SK-N-SH treated with all-trans-retinoic acid at 6 μM for 48 hours (cell line): ENCODE measurements at regions not wholly inside any gene's neighbourhood (a gene's known extent, or its start where the extent isn't known, plus 50 kb on each side); places are given as distances from the start of the nearest gene placed in this dataset.

ENCODE experiments used
- ATAC-seq: fragments of 200-7000 bp; cut with Tn5 transposase; 3 replicates; pipeline ENCODE4 v1.9.1; 2020; ENCODE audit warnings: mild to moderate bottlenecking, moderate library complexity
- ARNTL ChIP-seq: fragments of 450-650 bp; formaldehyde crosslinking; IDR thresholded peaks from 2 replicates; pipeline ENCODE4 v1.5.0; 2020; ENCODE audit warnings: low read depth, mild to moderate bottlenecking, moderate library complexity, borderline replicate concordance
- BACH2 ChIP-seq: fragments of 250-450 bp; sonication (Bioruptor Pico); IDR thresholded peaks from 2 replicates; pipeline ENCODE4 v1.9.0; 2021; ENCODE audit warnings: mild to moderate bottlenecking, borderline replicate concordance
- ESRRG ChIP-seq: fragments of 250-450 bp; sonication (Bioruptor Pico); IDR thresholded peaks from 2 replicates; pipeline ENCODE4 v1.6.1; 2021; ENCODE audit warnings: mild to moderate bottlenecking
- GLIS3 ChIP-seq: fragments of 250-450 bp; sonication (Bioruptor Pico); IDR thresholded peaks from 2 replicates; pipeline ENCODE4 v1.5.0; 2020; ENCODE audit warnings: mild to moderate bottlenecking, moderate library complexity
- ISL1 ChIP-seq: fragments of 250-450 bp; sonication (Bioruptor Pico); IDR thresholded peaks from 2 replicates; pipeline ENCODE4 v2.1.2; 2022; ENCODE audit warnings: mild to moderate bottlenecking, moderate library complexity
- OSR1 ChIP-seq: fragments of 250-450 bp; sonication (Bioruptor Pico); IDR thresholded peaks from 2 replicates; pipeline ENCODE4 v1.8.0; 2022; ENCODE audit warnings: moderate library complexity, mild to moderate bottlenecking, inconsistent platforms
- PPARA ChIP-seq: fragments of 250-450 bp; sonication (Bioruptor Pico); IDR thresholded peaks from 2 replicates; pipeline ENCODE4 v1.5.0; 2020; ENCODE audit warnings: mild to moderate bottlenecking, borderline replicate concordance
- RARB ChIP-seq: fragments of 250-450 bp; sonication (Bioruptor Pico); IDR thresholded peaks from 2 replicates; pipeline ENCODE4 v1.8.0; 2021; ENCODE audit warnings: mild to moderate bottlenecking, moderate library complexity
- SNAI2 ChIP-seq: fragments of 250-450 bp; sonication (Bioruptor Pico); IDR thresholded peaks from 2 replicates; pipeline ENCODE4 v1.5.0; 2020; ENCODE audit warnings: mild to moderate bottlenecking, moderate library complexity
- TCF4 ChIP-seq: fragments of 250-450 bp; sonication (Bioruptor Pico); IDR thresholded peaks from 2 replicates; pipeline ENCODE4 v1.8.0; 2021; ENCODE audit warnings: mild to moderate bottlenecking, moderate library complexity, borderline replicate concordance
- TOX ChIP-seq: fragments of 250-450 bp; sonication (Bioruptor Pico); IDR thresholded peaks from 2 replicates; pipeline ENCODE4 v1.8.0; 2021; ENCODE audit warnings: mild to moderate bottlenecking, moderate library complexity, borderline replicate concordance
- ZC3H10 ChIP-seq: fragments of 250-450 bp; sonication (Bioruptor Pico); IDR thresholded peaks from 2 replicates; pipeline ENCODE4 v1.5.1; 2021; ENCODE audit warnings: mild to moderate bottlenecking, moderate library complexity
- ZFP30 ChIP-seq: fragments of 450-650 bp; formaldehyde crosslinking; IDR thresholded peaks from 2 replicates; pipeline ENCODE4 v1.5.0; 2022; ENCODE audit warnings: mild to moderate bottlenecking, moderate library complexity
- ZNF70 ChIP-seq: fragments of 450-650 bp; formaldehyde crosslinking; IDR thresholded peaks from 2 replicates; pipeline ENCODE4 v1.5.0; 2020; ENCODE audit warnings: mild to moderate bottlenecking, moderate library complexity
- ZNF8 ChIP-seq: fragments of 450-650 bp; formaldehyde crosslinking; IDR thresholded peaks from 2 replicates; pipeline ENCODE4 v1.5.0; 2020; ENCODE audit warnings: mild to moderate bottlenecking, moderate library complexity
- TF ChIP-seq, protein P1 (sequence below): fragments of 250-450 bp; sonication (Bioruptor Pico); IDR thresholded peaks from 2 replicates; pipeline ENCODE4 v1.5.1; 2021; ENCODE audit warnings: mild to moderate bottlenecking, moderate library complexity
- TF ChIP-seq, protein P2 (sequence below): fragments of 250-450 bp; sonication (Bioruptor Pico); IDR thresholded peaks from 2 replicates; pipeline ENCODE4 v1.5.0; 2020; ENCODE audit warnings: mild to moderate bottlenecking, moderate library complexity
- TF ChIP-seq, protein P3 (sequence below): fragments of 250-450 bp; sonication (Bioruptor Pico); IDR thresholded peaks from 2 replicates; pipeline ENCODE4 v1.5.1; 2020; ENCODE audit warnings: low read depth, mild to moderate bottlenecking, moderate library complexity
- TF ChIP-seq, protein P4 (sequence below): fragments of 250-450 bp; sonication (Bioruptor Pico); IDR thresholded peaks from 2 replicates; pipeline ENCODE4 v1.8.0; 2021; ENCODE audit warnings: low read depth, mild to moderate bottlenecking, moderate library complexity, borderline replicate concordance

DNA sequence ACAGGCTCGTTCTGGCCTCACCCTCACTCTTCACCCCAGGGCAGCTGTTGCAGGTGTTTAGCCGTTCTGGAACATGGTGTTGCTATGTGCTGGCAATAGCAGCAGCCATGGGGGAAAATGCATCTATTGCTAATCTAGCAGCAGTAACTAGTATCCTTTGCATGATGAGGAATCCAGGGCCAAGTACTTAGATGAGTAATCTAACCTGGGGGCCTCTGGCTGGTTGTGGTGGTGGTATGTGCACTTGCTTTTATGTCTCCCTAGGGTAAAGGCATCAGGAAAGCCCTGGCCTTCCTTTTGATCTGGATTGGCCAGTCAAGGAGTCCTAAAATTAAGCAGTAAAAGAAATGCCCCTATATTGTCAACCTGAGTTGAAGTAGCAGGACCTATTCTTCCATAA, 594.5 kb upstream of the MAP3K7 start:
- ATAC-seq: no peak
- no peak for TF ChIP-seq SNAI2 (CRISPR knock-in tag)
- TF ChIP-seq TOX: no peak
- TF ChIP-seq ZC3H10 (CRISPR knock-in tag): no peak

DNA sequence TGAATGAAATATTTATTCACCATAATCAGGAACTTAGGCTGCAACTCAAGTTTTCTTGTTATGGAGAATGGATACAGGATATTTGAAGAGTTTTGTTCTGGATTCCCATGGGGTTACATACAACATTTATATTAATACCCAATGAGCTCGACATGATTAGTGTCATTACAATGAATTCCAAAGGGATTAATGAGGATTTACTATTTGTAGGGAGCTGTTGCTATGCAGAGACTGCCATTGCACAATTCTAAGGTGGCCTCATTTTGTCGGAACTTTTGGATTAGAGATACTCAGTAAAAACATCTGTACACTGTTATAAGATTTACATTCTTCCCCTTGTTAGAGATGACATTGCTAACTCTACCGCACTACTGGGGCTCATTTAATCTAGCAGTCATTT, 586.8 kb upstream of the MAP3K7 start:
- no peak for TF ChIP-seq ZFP30
- no peak for TF ChIP-seq PPARA
- TF ChIP-seq ZC3H10 (CRISPR knock-in tag): no peak
- TF ChIP-seq ZNF70 (CRISPR knock-in tag): no peak
- no peak for TF ChIP-seq ZNF8 (CRISPR knock-in tag)
- TF ChIP-seq, protein P1, sequence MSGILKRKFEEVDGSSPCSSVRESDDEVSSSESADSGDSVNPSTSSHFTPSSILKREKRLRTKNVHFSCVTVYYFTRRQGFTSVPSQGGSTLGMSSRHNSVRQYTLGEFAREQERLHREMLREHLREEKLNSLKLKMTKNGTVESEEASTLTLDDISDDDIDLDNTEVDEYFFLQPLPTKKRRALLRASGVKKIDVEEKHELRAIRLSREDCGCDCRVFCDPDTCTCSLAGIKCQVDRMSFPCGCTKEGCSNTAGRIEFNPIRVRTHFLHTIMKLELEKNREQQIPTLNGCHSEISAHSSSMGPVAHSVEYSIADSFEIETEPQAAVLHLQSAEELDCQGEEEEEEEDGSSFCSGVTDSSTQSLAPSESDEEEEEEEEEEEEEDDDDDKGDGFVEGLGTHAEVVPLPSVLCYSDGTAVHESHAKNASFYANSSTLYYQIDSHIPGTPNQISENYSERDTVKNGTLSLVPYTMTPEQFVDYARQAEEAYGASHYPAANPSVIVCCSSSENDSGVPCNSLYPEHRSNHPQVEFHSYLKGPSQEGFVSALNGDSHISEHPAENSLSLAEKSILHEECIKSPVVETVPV: no peak
- TF ChIP-seq ARNTL (CRISPR knock-in tag): no peak
- TF ChIP-seq, protein P2, sequence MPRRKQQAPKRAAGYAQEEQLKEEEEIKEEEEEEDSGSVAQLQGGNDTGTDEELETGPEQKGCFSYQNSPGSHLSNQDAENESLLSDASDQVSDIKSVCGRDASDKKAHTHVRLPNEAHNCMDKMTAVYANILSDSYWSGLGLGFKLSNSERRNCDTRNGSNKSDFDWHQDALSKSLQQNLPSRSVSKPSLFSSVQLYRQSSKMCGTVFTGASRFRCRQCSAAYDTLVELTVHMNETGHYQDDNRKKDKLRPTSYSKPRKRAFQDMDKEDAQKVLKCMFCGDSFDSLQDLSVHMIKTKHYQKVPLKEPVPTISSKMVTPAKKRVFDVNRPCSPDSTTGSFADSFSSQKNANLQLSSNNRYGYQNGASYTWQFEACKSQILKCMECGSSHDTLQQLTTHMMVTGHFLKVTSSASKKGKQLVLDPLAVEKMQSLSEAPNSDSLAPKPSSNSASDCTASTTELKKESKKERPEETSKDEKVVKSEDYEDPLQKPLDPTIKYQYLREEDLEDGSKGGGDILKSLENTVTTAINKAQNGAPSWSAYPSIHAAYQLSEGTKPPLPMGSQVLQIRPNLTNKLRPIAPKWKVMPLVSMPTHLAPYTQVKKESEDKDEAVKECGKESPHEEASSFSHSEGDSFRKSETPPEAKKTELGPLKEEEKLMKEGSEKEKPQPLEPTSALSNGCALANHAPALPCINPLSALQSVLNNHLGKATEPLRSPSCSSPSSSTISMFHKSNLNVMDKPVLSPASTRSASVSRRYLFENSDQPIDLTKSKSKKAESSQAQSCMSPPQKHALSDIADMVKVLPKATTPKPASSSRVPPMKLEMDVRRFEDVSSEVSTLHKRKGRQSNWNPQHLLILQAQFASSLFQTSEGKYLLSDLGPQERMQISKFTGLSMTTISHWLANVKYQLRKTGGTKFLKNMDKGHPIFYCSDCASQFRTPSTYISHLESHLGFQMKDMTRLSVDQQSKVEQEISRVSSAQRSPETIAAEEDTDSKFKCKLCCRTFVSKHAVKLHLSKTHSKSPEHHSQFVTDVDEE (CRISPR knock-in tag): no peak
- ATAC-seq: no peak

DNA sequence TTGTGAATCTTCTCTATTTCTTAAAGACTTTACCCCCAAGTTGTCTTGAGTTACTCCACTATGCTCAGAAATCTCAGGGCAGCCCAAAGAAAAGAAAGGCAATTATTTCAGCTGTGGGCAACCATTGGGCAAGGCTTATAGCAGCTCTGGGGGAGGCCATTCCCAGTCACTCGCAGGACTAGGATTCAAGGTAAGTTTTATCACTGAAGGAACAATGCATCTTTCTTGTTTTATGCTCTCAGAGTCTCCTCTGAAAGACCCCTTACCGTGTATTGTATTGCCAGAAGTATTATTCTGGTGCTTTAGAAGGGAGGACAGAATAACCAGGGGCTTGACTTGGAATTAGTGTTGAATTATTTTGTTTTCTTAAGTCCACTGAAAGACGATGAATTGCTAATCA, 586.3 kb upstream of the MAP3K7 start:
- TF ChIP-seq ARNTL (CRISPR knock-in tag): no peak
- TF ChIP-seq PPARA: no peak
- TF ChIP-seq TCF4 (CRISPR knock-in tag): no peak
- no peak for TF ChIP-seq ESRRG
- TF ChIP-seq RARB: no peak
- TF ChIP-seq TOX: no peak
- no peak for TF ChIP-seq SNAI2 (CRISPR knock-in tag)
- TF ChIP-seq ZNF70 (CRISPR knock-in tag): no peak
- no peak for TF ChIP-seq ZNF8 (CRISPR knock-in tag)
- TF ChIP-seq, protein P1: no peak
- TF ChIP-seq, protein P3, sequence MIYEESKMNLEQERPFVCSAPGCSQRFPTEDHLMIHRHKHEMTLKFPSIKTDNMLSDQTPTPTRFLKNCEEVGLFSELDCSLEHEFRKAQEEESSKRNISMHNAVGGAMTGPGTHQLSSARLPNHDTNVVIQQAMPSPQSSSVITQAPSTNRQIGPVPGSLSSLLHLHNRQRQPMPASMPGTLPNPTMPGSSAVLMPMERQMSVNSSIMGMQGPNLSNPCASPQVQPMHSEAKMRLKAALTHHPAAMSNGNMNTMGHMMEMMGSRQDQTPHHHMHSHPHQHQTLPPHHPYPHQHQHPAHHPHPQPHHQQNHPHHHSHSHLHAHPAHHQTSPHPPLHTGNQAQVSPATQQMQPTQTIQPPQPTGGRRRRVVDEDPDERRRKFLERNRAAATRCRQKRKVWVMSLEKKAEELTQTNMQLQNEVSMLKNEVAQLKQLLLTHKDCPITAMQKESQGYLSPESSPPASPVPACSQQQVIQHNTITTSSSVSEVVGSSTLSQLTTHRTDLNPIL (CRISPR knock-in tag): no peak
- no peak for TF ChIP-seq BACH2
- TF ChIP-seq, protein P2 (CRISPR knock-in tag): no peak
- TF ChIP-seq ZC3H10 (CRISPR knock-in tag): no peak
- no peak for ATAC-seq

DNA sequence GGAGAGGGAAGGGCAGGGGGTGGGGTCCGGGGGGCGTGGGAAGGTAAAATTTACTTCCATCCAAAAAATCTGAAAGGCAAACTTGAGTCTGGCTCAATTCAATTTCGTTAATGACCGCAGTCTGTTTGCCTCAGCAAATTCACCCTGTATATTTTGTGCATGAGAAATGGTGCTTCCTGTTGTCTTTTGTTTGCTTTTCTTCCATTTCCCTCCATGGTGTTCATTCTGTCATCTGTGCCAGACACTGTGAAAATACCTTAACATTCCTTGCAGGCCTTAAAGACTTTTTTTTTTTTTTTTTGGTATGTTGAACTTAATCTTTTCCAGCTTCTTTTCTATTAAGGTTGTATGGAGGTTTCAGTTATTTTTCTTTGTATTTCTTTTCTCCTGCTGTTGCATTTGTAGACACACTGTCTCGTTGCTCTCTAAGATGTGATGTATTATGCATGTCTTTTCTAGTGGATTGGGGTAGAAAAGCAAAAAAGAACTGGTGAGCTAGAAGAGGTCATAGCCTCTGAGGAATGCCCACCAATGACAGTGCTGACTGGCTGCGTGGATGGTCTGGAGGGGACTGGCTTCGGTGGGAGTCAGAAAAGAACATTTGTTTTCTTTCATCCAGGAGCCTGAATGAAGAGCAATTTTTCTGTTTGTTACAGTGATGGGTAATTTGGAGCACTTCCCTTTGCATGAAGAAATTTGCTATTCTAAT, 585.0 kb upstream of the MAP3K7 start:
- no peak for ATAC-seq
- TF ChIP-seq, protein P1: no peak
- TF ChIP-seq ARNTL (CRISPR knock-in tag) (no peak), TOX (no peak), ISL1 (no peak), RARB (no peak), GLIS3 (no peak), OSR1 (CRISPR knock-in tag) (no peak), PPARA (no peak)
- TF ChIP-seq, protein P4, sequence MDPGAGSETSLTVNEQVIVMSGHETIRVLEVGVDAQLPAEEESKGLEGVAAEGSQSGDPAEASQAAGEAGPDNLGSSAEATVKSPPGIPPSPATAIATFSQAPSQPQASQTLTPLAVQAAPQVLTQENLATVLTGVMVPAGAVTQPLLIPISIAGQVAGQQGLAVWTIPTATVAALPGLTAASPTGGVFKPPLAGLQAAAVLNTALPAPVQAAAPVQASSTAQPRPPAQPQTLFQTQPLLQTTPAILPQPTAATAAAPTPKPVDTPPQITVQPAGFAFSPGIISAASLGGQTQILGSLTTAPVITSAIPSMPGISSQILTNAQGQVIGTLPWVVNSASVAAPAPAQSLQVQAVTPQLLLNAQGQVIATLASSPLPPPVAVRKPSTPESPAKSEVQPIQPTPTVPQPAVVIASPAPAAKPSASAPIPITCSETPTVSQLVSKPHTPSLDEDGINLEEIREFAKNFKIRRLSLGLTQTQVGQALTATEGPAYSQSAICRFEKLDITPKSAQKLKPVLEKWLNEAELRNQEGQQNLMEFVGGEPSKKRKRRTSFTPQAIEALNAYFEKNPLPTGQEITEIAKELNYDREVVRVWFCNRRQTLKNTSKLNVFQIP (CRISPR knock-in tag): no peak
- TF ChIP-seq, protein P3 (CRISPR knock-in tag): no peak
